ENCODE measurements at regions not wholly inside any gene's neighbourhood (a gene's known extent, or its start where the extent isn't known, plus 50 kb on each side); places are given as distances from the start of the nearest gene placed in this dataset.

GRCh38 chr6:56775498-56776166, 132.9 kb upstream of the DST start:
- TF ChIP-seq POLR2AphosphoS5 (IDR thresholded peaks at IDR 0.05; ENCODE audit: low read depth) (no peak), GABPA (IDR thresholded peaks at IDR 0.05; ENCODE audit: low read depth) (no peak)
